GM21360 (cell line): ENCODE measurements at regions not wholly inside any gene's neighbourhood (a gene's known extent, or its start where the extent isn't known, plus 50 kb on each side); places are given as distances from the start of the nearest gene placed in this dataset.
"Not testable (repeated sequence)": the region's sequence is repeated elsewhere in the genome, so short reads cannot be mapped to it uniquely, and the experiment has no call there.

Experiments used
- ATAC-seq: cut with Tn5 transposase; IDR thresholded peaks from one replicate; pipeline ENCODE4 v1.9.1; 2021; ENCODE audit warnings: mild to moderate bottlenecking, moderate library complexity; ENCODE audit not compliant: unreplicated experiment

DNA sequence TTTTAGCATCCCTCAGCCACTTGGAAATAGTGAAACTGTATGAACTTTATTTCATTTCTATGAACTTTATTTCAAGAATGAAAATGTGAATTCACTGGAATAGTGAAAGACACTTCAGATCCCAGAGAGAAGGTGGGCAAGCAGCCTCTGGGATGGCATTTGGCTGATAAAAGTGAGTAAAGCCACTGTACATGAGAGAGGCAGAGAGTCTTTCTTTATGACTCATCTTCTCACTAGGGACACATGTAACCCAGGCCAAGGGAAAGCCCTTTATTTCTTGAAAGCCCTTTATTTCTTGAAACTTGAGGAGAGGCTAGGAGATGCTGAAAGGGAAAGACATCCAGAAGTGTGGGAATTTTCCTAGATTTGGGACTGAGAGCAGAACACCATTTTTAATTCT lies 148.9 kb upstream of the SMIM30 start:
- ATAC-seq = no peak

DNA sequence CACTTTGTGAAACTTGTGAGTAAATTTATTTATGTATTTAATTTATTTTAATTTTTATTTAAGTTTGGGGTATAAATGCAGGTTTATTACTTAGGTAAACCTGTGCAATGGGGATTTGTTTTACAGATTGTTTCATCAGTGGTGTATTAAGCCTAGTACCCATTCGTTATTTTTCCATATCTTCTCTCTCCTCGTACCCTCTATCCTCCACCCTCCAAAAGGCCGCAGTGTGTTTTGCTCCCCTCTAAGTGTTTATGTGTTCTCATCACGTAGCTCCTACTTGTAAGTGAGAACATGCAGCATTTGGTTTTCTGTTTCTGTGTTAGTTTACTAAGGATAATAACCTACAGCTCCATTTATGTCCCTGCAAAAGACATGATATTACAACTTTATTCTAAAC lies 145.4 kb upstream of the SMIM30 start:
- ATAC-seq = no peak

DNA sequence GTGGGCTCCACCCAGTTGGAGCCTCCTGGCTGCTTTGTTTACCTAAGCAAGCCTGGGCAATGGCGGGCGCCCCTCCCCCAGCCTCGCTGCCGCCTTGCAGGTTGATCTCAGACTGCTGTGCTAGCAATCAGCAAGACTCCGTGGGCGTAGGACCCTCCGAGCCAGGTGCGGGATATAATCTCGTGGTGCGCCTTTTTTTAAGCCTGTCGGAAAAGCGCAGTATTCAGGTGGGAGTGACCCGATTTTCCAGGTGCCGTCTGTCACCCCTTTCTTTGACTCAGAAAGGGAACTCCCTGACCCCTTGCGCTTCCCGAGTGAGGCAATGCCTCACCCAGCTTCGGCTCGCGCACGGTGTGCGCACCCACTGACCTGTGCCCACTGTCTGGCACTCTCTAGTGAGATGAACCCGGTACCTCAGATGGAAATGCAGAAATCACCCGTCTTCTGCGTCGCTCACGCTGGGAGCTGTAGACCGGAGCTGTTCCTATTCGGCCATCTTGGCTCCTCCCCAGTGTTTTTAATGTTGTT lies 144.9 kb upstream of the SMIM30 start:
- ATAC-seq = not testable (repeated sequence)

DNA sequence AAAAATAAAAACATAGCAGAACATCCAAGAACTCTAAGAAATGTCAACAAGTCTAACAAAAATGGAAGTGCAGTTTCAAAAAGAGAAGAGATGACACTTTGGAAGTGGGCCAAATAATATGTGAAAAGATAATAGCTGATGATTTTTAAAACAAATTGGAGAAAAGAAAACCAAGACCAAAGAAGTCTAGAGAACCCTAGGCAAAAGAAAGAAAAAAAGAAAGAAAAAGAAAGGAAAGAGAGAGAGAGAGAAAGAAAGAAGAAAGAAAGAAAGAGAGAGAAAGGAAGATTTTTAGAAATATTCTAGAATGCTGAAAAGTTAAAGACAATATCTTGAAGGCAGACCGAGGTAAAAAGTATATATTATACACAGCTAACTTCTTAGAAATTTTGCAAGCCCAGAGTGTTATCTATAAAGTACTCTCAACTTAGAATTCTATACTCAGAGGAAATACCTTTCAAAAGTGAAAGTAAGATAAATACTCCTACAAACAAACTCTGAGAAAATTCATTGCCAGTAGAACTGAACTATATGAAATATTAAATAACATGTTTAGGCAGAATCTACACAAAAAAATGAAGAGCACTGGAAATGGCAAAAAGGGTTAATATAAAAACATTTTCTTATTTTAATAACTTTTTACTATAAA lies 138.7 kb upstream of the SMIM30 start:
- no peak for ATAC-seq

DNA sequence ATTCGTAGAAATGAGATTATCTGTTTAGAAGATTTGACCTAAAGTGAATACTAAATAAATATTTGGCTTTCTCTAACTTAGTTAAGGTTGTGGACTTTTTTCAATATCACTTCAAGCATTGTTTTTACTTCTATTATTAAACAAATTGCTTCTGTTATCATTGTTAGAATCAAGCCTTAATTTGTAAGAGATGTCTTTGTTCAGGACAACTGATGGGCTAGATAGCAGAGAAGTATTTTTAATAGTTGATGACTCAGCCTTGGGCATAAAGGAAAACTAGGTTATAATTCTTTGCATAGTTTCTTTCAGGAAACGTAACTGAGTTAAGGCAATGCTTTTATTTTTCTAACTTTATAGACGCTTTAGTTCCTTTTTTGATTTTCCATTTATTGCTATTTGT lies 128.8 kb upstream of the SMIM30 start:
- no peak for ATAC-seq

DNA sequence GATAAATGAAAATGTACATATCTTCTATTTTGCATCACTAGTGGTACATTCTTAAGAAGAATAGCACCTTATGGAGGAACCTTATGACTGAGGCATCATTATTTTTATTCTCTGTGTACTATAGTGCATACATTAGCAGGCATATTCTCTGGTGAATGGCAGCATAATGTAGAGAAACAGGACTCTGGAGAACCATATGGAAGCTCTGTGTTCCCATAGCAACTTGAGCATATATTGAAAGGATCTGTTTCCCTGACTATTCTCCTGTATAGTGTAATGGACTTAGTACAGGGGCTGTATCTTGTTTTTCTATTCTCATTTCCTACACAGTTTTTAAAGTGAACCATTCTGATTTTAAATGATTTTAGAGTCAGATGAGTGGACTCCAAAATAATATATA lies 128.4 kb upstream of the SMIM30 start:
- no peak for ATAC-seq

DNA sequence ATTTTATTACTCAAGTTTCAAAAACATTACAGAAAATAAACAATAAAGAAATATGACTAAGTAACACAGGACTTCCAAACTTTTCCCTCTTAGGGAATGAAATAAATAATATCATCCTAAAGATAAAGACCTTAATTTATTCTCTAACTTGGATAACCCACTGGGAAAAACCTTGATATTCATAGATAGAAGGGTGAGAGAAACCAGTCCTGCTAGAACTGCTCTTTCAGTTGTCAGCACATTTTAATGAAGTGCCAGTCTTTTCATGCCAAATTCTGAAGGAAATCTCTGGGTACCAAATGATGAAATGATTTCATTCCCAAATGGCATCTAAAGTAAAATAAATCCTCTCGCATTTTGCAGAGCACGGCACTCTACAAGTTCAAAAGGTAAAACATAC lies 114.5 kb upstream of the SMIM30 start:
- no peak for ATAC-seq

DNA sequence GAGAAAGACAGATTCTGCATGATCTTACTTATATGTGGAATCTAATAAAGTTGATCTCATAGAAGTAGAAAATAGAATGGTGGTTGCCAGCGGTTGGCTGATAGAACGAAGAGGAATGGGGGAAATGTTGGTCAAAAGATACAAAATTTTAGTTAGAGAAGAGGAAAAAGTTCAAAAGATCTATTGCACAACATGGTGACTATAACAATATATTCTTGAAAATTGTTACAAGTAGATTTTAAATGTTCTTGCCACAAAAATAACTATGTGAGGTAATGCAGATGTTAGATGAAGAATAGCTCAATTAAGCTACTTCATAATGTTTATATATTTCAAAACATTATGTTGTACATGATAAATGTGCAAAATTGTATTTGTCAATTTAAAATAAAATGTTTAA lies 112.3 kb upstream of the SMIM30 start:
- no peak for ATAC-seq

DNA sequence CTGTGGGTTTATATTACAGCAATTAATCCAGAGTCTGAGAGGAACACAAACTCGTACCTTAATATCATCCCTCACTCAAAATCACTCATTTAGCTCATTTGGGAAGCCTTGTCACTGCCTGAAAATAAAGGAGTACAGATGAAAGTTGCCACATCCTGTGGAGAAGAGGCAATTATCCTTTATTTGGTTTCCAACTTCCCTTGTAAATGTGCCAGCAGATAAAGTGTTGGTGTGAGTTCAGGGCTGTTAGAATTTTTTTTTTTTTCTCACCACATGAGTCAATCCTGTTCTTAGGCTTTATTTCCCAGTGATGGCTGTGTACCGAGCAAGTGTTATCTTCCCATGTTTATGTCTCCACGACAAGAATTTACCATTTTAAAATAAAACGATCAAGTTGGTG lies 99.0 kb upstream of the SMIM30 start:
- ATAC-seq = no peak

DNA sequence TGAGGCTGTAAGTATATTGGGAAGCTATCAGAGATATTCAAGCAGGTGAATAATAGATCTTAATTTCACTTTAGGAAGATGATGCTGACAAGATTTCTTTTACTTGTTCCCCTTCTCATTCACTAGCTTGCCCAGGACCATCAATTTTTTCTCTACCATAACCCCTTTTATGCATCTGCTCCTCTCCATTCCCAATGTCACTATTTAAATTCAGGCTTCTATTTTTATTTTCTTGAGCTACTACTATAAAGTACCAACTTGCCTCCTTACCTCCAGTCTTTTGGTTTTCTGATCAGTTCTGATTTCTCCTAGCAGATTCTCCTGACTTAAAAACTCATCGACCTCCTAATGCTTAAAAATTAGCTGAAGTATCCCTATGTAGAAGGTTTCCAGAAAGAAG lies 97.7 kb upstream of the SMIM30 start:
- ATAC-seq = no peak

DNA sequence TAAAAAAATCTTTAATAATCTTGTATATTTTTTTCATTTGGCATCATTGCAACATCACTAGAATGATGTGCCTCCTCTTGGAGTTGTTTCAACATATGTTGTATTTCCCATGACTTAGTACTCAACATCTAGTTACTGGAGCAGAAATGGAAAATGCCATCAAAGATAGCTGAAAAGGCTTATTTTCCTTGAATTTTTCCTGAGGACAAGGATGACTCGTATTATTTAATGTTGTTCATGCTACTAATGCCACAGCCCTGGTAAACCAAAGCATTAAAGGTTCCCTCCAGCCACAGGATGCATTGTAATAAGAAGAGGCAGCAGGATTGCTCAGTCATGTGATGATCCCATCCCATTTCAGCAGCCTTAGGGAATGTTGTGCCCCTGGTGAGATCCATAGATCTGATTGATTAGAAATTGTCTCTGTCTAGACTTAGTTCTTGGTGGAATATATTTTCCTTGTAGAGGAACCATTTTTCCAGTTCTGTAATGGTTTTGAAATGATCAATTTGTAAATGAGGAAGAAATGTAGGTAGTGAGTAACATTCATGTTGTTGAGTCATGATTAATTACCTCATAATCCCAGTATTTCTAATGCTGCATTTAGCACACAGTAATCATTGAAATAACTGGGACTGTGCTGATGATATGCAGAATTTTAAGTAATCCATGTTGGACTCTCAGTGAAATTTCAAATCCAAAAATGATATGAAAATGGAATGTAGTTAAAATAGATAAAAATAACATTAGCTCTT lies 91.3 kb upstream of the SMIM30 start:
- ATAC-seq = no peak

DNA sequence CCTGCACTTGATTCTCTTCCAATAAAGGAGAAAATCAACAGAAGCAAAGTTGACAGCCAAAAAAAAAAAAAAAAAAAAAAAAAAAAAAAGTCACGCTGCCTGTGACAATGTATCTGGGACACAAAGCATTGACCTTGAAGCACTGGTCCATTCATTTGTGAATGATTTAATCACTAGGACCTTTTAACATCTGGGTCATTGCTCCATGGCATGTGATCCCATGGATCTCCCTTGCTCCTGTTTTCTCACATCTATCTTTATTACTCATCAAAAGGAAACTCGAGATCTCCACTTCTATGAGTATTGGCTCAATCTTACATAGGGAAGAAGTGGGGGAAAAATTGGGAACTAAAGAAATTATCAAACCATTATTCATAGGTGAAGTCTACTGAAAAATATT lies 89.6 kb upstream of the SMIM30 start:
- no peak for ATAC-seq

DNA sequence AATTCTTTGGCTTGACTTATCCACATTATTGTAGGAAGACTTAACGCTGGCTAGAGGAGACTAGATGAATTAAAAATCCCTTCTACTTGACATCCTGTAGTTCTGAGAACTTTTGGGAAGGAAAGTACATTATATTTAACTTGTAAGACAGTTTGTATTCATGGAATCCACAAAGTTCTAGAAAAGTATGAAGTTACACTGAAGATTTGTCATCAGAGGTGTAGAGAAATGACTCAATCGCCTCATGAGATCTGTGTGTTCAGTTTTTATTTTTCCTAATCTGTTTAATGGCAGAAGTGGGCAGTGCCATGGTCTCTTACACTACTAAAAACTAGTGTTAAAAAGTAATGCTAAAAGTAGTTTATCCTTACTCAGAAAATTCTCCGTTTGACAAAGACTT lies 89.1 kb upstream of the SMIM30 start:
- ATAC-seq = no peak

DNA sequence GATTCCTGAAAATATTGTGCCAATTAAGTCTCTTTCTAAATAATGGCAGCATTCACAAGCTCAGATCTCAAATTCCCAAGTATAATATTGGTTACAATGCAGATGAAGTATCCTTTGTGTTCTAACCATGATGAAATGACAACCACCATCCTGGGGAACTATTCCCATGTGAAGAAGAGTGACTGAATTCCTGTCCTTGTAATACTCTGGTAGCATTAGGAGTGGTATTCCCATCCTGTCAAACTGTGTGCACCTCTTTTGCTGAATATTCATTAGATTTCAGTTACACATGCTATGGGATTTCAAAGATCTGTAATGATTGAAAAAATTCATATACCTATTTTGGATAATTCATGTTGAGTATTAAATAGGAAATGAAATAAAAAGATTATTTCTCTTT lies 86.1 kb upstream of the SMIM30 start:
- no peak for ATAC-seq

DNA sequence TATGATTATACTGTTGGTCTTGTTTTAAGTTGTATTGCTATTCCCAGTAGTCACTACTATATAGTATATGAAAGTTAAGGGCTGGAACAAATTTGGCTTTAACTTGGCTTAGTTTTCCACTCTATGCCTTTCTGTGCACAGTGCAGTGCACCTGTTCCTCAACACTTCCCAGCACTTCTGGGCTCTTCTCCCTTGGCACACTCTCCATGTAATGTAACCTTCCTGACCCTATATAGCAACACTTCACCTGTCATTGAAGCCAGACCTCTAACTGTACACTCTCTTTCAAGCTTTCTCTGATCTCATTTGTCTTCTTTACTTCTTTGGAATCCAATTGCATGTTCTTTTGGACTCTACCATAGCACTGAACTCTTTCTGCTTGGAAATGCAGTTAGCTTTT lies 83.9 kb upstream of the SMIM30 start:
- no peak for ATAC-seq

DNA sequence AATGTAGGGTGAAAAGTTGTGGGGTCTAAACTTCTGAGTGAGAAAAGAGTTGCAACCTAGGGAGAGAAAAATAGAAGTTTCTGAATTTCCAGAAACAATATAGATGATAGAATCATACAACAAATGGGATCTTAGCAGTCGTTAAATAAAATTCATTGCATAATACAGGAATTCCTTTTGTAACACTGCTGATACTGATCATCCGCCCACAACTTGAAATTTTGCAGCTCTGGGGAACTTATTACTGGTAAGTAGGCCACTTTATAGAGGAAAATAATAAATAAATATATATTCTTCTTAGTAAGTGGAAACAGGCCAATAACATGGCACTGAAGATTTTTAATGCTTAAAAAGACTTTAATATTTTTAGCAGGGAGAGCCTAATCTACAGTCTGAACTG lies 81.9 kb upstream of the SMIM30 start:
- no peak for ATAC-seq

DNA sequence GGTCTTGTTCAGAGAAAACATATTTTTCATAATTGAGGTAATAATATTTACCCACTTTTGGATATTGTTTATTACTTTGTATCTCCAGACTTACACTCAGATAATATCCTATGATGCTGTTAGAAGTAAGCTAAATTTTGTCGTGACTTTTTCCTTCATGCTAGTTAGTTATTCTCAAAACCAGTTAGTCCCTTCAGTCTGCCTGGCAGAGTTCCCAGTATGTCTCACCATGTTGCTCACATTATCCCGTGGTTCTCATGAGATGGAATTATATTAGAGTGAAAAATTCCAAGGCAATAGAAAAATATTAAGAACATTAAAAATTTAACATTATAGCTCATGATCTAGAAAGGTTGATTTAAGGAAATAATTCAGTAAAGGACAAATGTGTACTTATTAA lies 81.5 kb upstream of the SMIM30 start:
- ATAC-seq = no peak

DNA sequence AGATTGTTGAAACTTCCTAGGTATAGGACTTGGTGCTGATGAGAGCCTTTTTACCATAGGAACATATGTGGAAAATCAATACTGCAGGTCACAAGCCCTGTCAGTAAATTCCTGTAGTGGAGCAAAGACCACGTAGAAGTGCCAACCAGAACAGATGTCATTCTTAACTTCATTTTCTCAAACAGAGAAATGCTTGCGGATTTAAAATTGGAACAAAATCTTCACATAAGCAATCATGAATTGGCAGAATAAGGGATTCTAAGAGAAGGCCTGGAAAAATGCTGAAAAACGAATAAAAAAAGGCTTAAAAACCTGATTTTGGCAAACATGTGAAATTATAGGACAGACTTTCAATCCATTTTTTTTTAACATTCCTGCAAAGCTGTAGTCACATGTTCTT lies 80.8 kb upstream of the SMIM30 start:
- no peak for ATAC-seq

DNA sequence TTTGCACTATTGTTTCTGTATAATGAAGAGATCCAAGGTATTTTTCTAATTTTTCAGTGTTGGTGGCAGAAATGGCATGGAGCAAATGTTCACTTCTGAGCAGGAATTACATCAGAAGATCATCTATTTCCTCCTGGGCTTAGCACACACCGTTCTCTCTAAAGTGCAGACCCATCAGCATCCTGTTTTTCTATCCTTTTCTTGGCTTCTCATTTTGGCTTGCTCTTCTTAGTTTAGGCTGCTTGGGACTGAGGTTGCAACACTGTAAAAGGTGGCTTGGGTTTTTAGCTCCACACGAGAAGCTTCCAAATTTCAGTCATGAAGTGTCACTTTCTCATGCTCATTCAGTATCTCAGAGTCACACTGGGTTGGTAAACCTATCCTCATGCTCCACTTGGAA lies 79.9 kb upstream of the SMIM30 start:
- ATAC-seq = no peak

DNA sequence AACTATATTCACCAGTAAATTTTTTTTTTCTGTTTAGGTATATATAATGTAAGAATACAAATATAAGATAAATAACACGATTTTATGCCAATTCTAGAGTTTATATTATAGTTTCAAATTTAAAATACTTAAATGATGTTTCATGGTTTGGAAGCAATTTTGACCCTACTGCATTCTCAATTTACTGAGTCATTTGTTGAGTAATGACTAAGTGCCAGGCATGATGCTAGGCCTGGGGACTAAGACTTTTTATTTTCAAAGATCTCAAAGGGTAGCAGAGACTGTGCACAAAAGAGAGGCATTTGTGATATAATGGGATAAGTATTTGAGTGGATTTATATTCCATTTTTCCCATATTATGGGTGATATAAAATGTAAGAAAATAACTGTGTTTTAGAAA lies 78.9 kb upstream of the SMIM30 start:
- ATAC-seq = no peak

DNA sequence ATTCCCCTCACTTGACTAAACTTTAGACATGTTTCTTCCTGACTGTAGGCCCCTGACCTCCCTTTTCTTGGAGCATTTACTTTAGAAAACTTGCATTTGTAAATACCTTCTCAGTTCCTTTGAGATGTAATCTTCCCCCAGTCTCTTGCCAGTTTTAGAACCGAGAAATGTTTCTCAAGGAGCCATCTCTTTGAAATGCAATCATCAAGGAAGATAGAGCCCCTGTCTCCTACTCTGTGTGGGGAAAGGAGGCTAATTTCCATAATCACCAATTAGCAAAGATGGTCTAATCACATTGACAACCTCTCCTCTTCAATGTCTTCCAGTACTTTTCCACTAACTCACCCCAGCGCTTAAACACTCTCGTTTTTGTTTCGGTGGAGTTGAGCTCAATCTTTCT lies 70.0 kb upstream of the SMIM30 start:
- ATAC-seq = no peak

DNA sequence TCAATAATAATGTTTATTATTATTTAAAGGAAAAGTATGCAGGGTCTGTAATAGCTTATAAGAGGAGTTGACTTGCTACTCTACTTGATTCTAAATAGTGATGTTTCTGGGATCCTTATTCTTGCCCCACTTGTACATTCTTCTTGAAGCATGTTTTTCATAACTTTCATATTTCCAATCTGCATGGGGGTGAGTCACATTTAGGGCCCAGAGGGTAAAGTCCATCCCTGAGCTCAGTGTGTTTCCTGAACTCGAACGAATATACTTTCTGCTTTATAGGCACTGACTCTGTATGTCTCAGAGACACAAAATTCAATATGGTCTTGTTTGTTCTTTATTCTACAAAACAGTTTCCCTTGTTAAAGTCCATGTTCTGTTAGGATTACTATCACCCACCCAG lies 61.0 kb upstream of the SMIM30 start:
- ATAC-seq = no peak

DNA sequence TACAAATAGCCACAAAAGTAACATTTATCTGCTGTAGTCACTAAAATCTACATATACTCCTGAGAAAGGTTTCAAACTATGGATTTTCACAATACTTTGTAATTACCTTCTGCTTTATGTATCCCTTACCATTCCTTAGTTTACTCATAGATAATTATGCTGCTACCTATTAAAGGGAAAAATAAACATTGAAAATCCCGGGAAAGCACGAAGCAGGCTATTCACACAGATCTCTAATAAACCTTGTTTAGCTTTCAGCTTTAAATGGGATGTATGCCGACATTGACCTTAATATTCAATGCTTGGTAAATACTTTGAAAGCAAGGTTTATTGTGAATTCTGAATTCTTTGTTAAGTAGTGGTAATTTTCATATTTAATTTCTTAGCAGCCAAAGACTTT lies 58.5 kb upstream of the SMIM30 start:
- ATAC-seq = no peak
